Motor neuron (in vitro differentiated cells): ENCODE measurements at regions not wholly inside any gene's neighbourhood (a gene's known extent, or its start where the extent isn't known, plus 50 kb on each side); places are given as distances from the start of the nearest gene placed in this dataset.
"Not testable (repeated sequence)": the region's sequence is repeated elsewhere in the genome, so short reads cannot be mapped to it uniquely, and the experiment has no call there.

ENCODE experiments used
- ATAC-seq, 8 experiments: fragments of 200-7000 bp; cut with Tn5 transposase; replicated peaks in 6 of 8; 2 replicates each; pipeline ENCODE4 v1.8.0; 2021; ENCODE audit warnings: mild to moderate bottlenecking in 8 of 8, moderate library complexity in 8 of 8
- H3K27ac ChIP-seq, 2 donors: fragments of 250-450 bp; sonication (Bioruptor Pico); 2 replicates each; pipeline ENCODE4 v1.9.0; 2021; ENCODE audit warnings: antibody characterized with exemption in 2 of 2, mild to moderate bottlenecking in 2 of 2, moderate library complexity in 1 of 2
- H3K4me1 ChIP-seq, 2 donors: fragments of 250-450 bp; sonication (Bioruptor Pico); replicated peaks in 1 of 2; 2 replicates each; pipeline ENCODE4 v1.6.1; 2021; ENCODE audit warnings: antibody characterized with exemption in 2 of 2, mild to moderate bottlenecking in 2 of 2, moderate library complexity in 1 of 2
- H3K4me3 ChIP-seq, 5 donors: fragments of 250-450 bp; sonication (Bioruptor Pico); 2 replicates each; pipeline ENCODE4 v1.9.0; 2021; ENCODE audit warnings: antibody characterized with exemption in 5 of 5, mild to moderate bottlenecking in 5 of 5, moderate library complexity in 4 of 5
- WGBS, 10 experiments: fragments of 450-650 bp; shearing (Covaris generic); methylation state at CpG; one replicate each; pipeline ENCODE4 v1.0.0; 2022; 5-methylcytosine and 5-hydroxymethylcytosine counted together
- in situ Hi-C, 9 experiments: fragments of 400-800 bp; cut with MboI; loops; one replicate each; pipeline ENCODE4 v1.15.0; 2021; ENCODE audit warnings: low sequenced_read_pairs in 9 of 9, low pct_unique_long_range_greater_than_20kb in 2 of 9; ENCODE audit not compliant: unreplicated experiment in 9 of 9

DNA sequence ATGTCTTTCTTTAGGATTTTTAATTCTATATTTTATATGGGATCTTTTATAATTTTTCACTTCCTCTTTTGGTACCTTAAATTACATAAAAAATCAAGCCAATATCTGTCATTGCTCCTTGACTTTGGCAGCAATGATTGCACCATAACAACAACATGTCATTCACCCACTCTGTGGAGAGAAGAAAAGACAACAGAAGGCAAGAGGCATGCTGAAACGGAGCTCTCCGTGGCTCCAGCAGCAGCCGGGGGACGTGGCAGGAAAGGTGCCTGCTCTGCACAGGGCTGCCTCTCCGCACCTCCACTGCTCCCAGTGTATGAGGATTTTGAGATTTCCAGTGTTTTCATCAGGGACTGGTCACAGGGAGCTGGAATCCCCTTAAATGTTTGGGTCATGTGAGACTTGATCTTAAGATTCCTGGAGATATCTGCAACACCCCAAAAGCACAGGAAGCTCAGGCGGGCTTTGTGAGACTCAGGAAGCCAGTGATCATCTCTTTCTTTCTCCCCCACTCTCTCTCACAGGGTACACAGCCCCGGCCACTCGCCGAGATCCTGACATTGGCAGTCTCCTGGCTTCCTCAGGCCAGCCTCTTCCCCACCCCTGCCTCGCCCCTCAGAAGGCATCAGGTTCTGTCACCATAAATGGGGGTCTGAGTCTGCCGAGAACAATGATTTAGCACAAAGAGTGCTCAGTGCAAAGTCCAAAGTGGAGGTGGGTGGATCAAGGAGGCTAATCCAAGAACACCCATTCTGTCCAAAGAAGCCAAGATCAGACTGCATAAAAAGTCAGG, 74.6 kb downstream of the ACTL7B start:
- in situ Hi-C loops = no loop called here
- ATAC-seq = peak in 4 of 8 experiments; percentile 12 to 39 (median 26)
- Histone ChIP-seq H3K27ac (no peak overlapping the region), H3K4me3 (no peak overlapping the region), H3K4me1 (no peaks in the 10 kb centered on the region)
- WGBS, 10 experiments = 22 to 100% (median 45%) methylated on average over 1 to 6 of the region's 11 CpGs; no CpG with 5 or more reads in 4 of the 10 experiments

DNA sequence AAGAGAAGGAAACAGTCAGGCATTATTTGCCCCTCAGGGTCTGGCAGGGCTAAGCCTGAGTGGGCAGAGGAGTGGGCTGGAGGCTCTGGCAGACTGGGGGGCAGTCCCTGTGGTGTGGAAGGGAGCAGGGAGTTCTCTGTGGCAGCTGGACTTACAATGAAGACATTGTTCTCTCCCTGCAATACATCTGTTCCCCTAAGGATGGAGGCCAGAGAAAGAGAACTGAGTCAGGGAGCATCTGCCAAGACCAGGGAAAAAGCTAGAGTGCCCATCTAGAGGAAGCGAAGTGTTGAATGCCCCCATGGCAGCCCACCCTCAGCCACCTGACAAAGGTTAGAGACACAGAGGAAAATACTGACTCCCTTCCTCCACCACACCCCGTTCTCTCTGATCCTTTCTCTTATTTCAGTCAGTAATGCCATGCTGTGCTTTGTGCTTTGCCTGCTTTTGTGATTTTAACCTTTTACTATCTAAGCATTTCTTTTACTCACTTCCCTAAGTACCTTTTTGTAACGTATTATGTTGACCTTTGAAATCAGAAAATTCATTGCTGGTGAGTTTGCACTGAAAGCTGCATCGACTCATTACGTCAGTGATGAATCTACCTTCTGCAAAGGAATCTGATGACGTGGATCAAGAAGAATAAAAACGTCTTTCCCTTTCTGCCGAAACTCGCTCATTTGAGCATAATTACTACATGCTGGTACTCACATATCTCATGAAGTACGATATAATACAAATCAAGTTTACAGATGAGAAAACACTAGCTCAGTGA, 76.0 kb downstream of the ACTL7B start:
- Histone ChIP-seq H3K27ac (no peak overlapping the region), H3K4me1 (no peaks in the 10 kb centered on the region), H3K4me3 (no peak overlapping the region)
- in situ Hi-C loops = no loop called here
- 59 to 86% (median 76%) methylated on average over 2 to 9 of the region's 10 CpGs for WGBS, 10 experiments
- ATAC-seq = no peak

DNA sequence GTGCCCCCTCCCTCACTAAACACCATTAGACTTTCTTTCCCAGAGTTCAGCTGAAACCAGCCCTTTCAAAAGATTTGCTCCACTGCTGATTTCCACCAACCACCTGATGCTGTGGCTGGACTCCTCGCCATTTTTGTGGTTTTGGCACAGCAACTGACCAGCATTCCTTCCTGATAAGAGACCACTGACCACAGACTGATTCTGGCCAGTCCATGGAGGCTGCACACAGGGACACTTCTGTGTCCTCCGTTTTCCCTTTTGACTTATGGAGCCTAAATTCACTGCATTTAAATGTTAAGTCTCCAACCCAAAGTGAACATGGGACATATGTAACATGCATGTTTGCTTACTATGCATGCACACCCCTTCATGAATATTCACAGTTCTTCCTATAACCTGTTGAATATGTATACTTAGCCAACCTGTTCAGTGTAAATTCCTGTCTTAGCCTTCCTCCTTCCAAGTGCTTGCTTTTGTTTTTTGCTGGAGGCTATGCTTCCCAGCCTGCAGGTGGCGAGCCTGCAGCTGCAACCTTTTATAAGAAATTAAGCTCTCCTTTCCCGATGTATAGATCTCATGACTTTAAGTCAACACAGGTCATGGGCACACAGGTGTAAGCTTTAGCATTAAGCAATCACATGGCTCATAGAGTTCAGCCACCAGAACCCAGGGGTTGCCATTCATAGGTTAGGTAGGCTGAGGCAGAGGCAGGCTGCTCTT, 78.7 kb downstream of the ACTL7B start:
- H3K4me1 ChIP-seq = no peaks in the 10 kb centered on the region
- WGBS, 10 experiments = 0 to 100% (median 53%) methylated on average over 1 to 4 of the region's 4 CpGs; no CpG with 5 or more reads in 2 of the 10 experiments
- no peak overlapping the region for H3K27ac ChIP-seq
- no peak overlapping the region for H3K4me3 ChIP-seq
- in situ Hi-C loops = no loop called here
- ATAC-seq = peak in 3 of 8 experiments; percentile 47 to 90 (median 62)

DNA sequence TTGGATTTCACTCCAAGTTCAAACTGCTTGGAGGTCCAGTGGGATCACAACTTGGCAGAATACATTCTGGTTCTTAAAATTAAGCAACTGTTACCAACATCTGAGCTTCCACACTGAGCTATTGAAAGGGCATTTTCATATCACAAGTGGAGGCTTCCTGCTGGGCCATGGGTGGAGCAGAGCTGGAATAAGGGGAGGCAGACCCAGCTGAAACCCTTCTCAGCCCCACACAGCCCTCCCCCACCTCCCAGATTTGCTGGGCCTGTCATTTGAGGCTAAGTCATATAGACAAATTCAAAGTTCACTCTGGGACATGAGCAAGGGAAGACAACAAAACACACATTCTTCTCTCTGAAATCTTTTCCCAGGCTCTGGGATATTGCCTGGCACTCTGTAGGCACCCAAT, 79.9 kb downstream of the ACTL7B start:
- H3K27ac ChIP-seq = no peak overlapping the region
- in situ Hi-C loops = no loop called here
- no peak overlapping the region for H3K4me3 ChIP-seq
- H3K4me1 ChIP-seq = no peaks in the 10 kb centered on the region
- ATAC-seq = peak in 2 of 8 experiments; percentile 28 to 34

DNA sequence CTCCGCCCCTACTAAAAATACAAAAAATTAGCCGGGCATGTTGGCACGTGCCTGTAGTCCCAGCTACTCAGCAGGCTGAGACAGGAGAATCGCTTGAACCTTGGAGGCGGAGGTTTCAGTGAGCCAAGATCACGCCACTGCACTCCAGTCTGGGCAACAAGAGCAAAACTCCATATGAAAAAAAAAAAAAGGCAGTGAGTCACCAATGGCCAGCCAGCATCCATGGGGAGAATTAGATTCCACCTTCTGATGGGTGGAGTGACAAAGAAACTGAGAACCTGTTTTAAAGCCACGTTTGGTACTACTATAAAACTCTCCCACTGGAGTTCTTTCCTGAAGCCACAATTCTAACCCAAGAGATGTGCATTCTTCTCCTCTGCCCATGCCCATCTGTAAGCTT, 81.7 kb downstream of the ACTL7B start:
- 33 to 93% (median 84%) methylated on average over 1 to 5 of the region's 7 CpGs; no CpG with 5 or more reads in 4 of the 10 experiments for WGBS, 10 experiments
- peak in 2 of 8 experiments; percentile 38 to 51 for ATAC-seq
- H3K27ac ChIP-seq, H3K4me1 ChIP-seq, H3K4me3 ChIP-seq: not testable (repeated sequence)
- in situ Hi-C loops = loop anchor here in 4 of 9 experiments (25.0 kb wide), 3 partner anchors 88 to 1312 kb away; partner anchors contain the start of genes ACTL7A (in 1 of the 4) and ACTL7B (in 1 of the 4)

DNA sequence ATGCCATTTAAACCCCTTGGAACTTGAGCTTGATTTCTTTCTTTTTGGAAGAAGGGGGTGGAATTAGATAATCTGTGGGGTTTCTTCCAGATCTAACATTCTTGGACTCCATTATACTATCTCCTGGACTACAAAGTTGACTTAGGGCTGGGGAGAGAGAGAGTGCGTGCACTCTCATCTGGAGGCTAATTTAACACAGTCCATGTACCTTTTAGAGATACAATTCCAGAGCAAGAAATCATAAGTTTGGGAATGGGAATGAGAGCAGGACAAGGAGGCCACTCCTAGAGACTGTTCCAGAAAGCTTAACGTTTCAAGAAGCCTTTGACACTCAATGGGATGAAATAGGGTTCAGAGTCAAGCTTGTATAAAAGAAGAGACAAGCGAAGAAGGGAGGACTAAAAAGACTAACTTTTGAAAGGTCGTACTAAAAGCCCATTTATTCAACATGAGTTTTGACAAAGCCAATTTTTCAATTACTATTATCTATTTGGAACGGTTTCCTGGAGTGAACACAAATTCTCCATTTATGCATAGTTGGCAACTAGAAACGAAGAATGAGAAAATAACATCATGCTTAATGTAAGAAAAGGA, 83.4 kb downstream of the ACTL7B start:
- Histone ChIP-seq H3K4me3 (no peak overlapping the region), H3K4me1 (no peaks in the 10 kb centered on the region), H3K27ac (no peak overlapping the region)
- no peak for ATAC-seq
- in situ Hi-C loops = loop anchor here in 4 of 9 experiments (25.0 kb wide), 3 partner anchors 90 to 1310 kb away; partner anchors contain the start of genes ACTL7A (in 1 of the 4) and ACTL7B (in 1 of the 4)
- 30 to 94% (median 74%) methylated on average over 2 to 6 of the region's 6 CpGs for WGBS, 10 experiments

DNA sequence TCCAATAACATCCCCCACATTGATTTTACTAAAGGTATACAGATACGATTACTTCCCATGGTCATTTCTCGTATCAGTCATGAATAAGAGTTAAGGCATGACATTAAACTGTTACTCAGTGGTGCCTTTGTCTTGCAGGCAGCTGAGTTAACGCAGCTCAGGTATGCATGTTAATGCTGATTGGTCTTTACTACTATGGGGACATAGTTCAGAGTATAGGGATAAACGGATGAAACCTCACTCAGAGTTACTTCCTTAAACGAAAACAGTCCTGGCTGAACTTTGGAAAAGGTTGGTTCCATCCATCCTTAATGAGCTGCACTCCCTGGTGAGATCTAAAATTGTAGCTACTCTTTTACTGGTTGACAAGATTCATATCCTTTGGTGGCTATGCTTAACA, 87.0 kb downstream of the ACTL7B start:
- Histone ChIP-seq H3K4me3 (no peak overlapping the region), H3K27ac (no peak overlapping the region), H3K4me1 (no peaks in the 10 kb centered on the region)
- 61 to 80% (median 70%) methylated on average over 2 to 5 of the region's 5 CpGs; no CpG with 5 or more reads in 1 of the 10 experiments for WGBS, 10 experiments
- ATAC-seq = no peak
- in situ Hi-C loops = loop anchor here in 4 of 9 experiments (25.0 kb wide), 3 partner anchors 94 to 1306 kb away; partner anchors contain the start of genes ACTL7A (in 1 of the 4) and ACTL7B (in 1 of the 4)

DNA sequence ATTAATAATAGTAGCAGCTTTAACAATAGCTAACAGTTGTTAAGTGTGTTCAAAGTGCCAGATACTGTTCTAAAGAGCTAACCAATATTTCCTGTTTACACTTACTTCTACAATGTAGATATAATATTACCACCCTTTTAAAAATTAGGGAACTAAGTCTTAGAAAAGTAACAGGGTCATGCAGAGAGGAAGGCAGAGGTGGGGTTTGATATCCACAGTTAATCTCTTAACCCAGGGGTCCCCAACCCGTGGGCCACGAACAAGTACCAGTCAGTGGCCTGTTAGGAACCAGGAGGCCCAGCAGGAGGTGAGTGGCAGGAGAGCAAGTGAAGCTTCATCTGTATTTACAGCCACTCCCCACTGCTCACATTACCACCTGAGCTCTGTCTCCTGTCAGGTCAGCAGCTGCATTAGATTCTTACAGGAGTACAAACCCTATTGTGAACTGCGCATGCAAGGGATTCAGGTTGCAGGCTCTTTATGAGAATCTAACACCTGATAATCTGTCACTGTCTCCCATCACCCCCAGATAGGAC, 89.1 kb downstream of the ACTL7B start:
- WGBS, 10 experiments = 60 to 100% (median 89%) methylated on average over 1 to 3 of the region's 3 CpGs; no CpG with 5 or more reads in 3 of the 10 experiments
- ATAC-seq = peak in 2 of 8 experiments; percentile 11 to 46
- Histone ChIP-seq H3K27ac (no peak overlapping the region), H3K4me3 (no peak overlapping the region), H3K4me1 (peaks cover 0 to 3% of the 10 kb centered on the region in 2 donors)
- in situ Hi-C loops = loop anchor here in 4 of 9 experiments (25.0 kb wide), 3 partner anchors 96 to 1304 kb away; partner anchors contain the start of genes ACTL7A (in 1 of the 4) and ACTL7B (in 1 of the 4)

DNA sequence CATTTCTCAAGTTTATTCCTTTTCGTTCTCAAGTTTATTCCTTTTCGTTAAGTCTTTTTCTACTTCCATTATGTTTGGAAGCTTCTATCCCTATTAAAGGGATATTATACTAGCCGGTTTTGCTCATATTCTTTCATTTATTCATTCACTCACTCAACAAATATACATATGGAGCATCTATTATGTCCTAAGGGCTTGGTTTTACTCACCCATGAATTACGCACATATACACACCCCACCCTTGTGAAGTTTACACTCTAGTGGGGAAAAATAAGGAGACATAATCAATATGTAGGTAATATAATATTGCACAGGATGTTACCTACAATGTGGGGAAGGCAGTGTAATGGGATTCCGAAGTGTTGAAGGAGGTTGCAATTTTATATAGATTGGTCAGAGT, 90.5 kb downstream of the ACTL7B start:
- Histone ChIP-seq H3K4me1 (peaks cover 0 to 3% of the 10 kb centered on the region in 2 donors), H3K27ac (no peak overlapping the region), H3K4me3 (no peak overlapping the region)
- WGBS, 10 experiments = 20 to 100% (median 78%) methylated on average over 3 to 5 of the region's 5 CpGs
- in situ Hi-C loops = loop anchor here in 4 of 9 experiments (25.0 kb wide), 3 partner anchors 97 to 1303 kb away; partner anchors contain the start of genes ACTL7A (in 1 of the 4) and ACTL7B (in 1 of the 4)
- ATAC-seq = peak in 3 of 8 experiments; percentile 80 to 87 (median 80)

DNA sequence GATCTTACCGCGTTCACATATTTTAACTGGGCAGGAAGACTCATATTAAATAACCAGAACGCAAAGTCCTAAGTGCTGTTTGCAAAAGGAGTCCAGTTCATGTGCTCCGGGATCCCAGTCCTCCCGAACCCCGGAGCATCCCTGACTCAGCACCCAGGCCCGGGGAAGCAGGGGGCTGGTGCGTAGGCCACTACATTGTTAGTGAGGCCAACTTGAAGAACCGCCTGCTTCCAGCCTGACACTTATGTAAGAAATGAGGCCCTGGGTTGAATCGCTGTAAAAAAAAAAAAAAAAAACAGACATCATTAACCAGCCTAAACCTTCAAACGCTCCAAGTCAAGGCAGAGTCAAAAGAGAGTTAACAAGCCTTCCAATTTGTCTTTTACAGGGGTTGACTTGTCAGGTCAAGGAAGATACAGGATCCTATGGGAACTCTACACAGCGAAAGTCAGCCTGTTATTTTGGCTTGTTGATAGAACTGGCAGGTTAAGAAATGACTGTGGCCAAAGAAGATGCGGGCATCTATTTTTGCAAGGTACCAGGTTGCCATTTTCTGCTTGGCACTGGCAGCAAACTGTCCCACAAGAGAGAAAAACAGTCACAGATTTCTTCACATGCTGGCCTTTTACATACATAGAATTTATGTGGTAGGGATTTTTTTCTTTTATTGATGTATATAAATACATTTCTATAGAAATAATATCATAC, 93.3 kb downstream of the ACTL7B start:
- WGBS, 10 experiments = 60 to 100% (median 85%) methylated on average over 1 to 12 of the region's 13 CpGs
- ATAC-seq = peak in 3 of 8 experiments; percentile 29 to 49 (median 46)
- Histone ChIP-seq H3K4me1 (peaks cover 0 to 3% of the 10 kb centered on the region in 2 donors), H3K4me3 (no peak overlapping the region), H3K27ac (no peak overlapping the region)
- in situ Hi-C loops = loop anchor here in 4 of 9 experiments (25.0 kb wide), 3 partner anchors 100 to 1300 kb away; partner anchors contain the start of genes ACTL7A (in 1 of the 4) and ACTL7B (in 1 of the 4)

DNA sequence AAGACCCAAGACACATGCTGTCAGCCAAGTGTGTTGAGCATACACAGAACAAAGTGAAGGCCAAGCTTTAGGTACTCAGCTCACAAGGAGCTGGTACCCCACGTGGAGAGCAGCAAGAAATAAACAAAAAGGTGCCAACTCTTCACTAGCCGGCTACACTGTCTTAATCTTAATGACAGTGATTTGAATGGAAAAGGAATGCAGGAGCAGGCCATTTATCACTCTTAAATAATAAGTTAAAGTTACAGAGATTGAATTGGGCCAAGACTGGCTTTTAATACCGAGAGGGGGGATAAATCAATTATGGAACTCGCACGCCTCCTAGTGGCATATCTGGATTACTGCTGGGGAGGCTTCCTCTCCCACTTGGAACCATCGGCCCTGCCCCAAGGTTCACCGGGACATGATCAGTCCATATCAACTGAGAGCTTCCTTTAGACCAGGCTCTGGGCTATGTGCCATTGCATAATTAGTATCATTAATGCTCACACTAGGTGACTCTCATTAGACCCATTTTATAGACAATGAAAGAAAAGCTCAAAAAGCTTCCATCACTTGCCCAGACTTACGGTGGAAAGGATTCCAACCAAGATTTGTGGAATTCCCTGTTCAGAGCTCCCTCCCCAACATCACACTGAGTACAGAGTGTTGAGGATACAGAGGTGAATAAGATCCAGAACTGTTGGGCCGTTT, 94.0 kb downstream of the ACTL7B start:
- H3K27ac ChIP-seq = no peak overlapping the region
- WGBS, 10 experiments = 0 to 65% (median 43%) methylated on average over 1 to 6 of the region's 9 CpGs; no CpG with 5 or more reads in 2 of the 10 experiments
- in situ Hi-C loops = loop anchor here in 4 of 9 experiments (25.0 kb wide), 3 partner anchors 100 to 1300 kb away; partner anchors contain the start of genes ACTL7A (in 1 of the 4) and ACTL7B (in 1 of the 4)

More for the DNA sequence above, 94.0 kb downstream of the ACTL7B start:
- Histone ChIP-seq H3K4me1 (peaks cover 0 to 3% of the 10 kb centered on the region in 2 donors), H3K4me3 (no peak overlapping the region)
- ATAC-seq = peak; percentile 35 to 87 (median 66)
